HG03442 (cell line): ENCODE measurements at regions not wholly inside any gene's neighbourhood (a gene's known extent, or its start where the extent isn't known, plus 50 kb on each side); places are given as distances from the start of the nearest gene placed in this dataset.

Experiments
- ATAC-seq: cut with Tn5 transposase; IDR thresholded peaks from one replicate; pipeline ENCODE4 v1.9.1; 2021; ENCODE audit warnings: mild to moderate bottlenecking, moderate library complexity; ENCODE audit not compliant: unreplicated experiment

DNA sequence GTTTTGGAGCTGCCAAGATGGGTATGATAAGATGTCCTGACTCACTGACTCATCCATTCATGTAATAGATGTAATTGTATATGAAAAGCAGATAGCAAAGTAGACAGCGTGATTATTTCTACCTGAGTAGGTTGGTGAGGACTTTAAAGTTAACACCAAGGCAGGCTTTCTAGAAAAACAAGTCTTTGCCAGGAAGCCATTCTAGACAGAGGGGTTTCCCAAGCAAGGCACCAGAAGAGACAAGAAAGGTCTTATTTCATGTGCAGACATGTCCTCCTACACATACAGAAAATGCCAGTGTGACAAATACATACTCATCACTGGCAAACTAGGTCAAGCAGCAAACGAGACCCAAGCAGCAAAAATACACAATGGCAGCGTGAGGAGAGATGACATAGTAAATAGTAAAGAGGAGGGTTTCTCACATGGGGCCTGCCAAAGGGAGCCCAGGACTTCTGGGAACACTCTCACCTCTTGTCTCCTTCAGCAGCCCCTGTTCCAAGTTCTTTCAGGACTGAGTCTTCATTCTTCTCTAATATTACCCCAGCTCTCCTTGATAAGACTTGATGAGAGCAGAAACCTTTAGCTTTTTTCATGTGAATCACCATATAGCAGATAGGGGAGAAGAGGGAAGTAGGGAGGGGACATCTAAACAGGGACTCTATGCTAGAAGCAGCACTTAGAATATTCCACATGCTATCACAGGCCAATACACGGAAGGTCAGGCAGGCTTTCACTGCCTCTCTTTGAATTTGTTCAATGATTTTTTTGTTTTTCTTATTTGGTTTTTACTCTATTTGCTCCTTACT, 114.6 kb upstream of the ATP1B1 start:
- ATAC-seq = no peak

GRCh38 chr1:169001353-169001752, 105.1 kb upstream of the ATP1B1 start:
- no peak for ATAC-seq

- no peak for ATAC-seq
Measured at GRCh38 chr1:169003864-169004516, 102.5 kb upstream of the ATP1B1 start.

- no peak for ATAC-seq
Measured at GRCh38 chr1:169005776-169006175, 100.7 kb upstream of the ATP1B1 start.

GRCh38 chr1:169009666-169010065, 96.8 kb upstream of the ATP1B1 start:
- ATAC-seq = no peak

DNA sequence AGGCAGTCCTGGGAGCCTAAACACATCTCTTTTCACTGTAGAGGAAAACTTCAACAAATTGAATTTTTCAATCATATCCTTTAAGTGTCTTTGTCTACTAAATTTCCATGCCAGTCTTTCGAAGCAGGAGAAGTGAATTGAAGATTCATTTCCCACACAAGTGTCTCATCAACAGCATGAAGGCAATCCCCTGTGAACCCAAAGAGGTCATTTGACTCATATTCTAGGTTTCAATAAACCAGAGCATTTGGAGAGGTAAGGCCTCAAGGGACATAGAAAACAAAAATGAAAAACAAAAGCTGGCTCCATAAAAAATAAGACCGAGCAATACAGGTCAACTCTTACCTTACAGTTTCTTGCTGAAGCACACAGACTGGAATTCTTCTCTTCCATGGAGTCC, 94.1 kb upstream of the ATP1B1 start:
- peak; percentile 76 for ATAC-seq

DNA sequence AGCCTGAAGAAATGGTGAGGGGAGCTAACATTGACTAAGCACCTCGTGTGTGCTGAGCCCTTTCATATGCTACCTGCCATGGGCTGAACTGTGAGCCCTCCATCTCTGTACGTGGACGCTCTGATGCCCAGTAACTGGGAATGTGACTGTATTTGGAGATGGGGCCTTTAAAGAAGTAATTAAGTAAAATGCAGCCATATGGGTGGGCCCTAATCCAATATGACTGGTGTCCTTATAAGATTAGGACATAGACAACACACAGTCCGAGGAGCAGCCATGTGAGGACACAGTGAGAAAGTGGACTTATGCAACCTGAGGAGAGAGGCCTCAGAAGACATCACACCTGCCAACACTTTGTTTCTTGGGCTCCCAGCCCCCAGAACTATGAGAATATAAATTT, 92.7 kb upstream of the ATP1B1 start:
- no peak for ATAC-seq

DNA sequence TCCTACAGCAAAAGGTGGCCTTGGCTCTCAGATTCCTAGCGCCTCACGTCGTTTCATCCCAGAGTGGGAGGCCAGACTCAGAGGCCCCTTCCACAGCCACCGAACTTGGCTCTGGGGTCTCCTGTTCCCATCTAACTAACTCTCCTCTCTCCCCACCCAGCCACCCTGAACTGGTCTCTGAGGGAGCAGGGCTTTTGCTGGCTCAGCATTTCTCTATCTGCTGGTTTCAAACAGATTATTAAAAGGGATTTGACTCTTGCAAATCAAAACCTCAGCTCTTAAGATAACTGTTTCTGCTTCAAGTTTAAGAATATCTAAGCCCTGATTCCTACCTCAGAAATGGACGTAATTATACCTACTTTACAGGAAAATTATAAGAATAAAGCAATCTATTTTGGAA, 91.0 kb upstream of the ATP1B1 start:
- no peak for ATAC-seq

DNA sequence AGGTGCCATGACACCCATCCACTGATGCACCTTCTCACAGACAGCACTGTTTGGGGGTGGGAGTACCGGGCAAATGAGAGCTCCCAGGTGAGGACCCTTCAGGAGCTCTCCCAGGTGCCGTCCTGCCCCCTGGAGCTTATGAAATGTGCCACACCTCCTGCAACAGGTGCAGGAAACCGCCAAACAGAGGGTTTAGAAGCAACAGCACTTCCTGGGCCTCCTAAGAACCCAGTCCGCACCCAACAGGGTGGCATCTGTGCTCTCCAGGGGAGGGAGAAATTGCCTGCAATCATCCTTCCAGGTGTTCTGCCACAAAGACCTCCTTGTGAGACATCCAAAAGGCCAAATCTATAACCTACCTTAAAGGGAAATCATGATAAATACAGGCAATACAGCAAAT, 87.7 kb upstream of the ATP1B1 start:
- no peak for ATAC-seq

DNA sequence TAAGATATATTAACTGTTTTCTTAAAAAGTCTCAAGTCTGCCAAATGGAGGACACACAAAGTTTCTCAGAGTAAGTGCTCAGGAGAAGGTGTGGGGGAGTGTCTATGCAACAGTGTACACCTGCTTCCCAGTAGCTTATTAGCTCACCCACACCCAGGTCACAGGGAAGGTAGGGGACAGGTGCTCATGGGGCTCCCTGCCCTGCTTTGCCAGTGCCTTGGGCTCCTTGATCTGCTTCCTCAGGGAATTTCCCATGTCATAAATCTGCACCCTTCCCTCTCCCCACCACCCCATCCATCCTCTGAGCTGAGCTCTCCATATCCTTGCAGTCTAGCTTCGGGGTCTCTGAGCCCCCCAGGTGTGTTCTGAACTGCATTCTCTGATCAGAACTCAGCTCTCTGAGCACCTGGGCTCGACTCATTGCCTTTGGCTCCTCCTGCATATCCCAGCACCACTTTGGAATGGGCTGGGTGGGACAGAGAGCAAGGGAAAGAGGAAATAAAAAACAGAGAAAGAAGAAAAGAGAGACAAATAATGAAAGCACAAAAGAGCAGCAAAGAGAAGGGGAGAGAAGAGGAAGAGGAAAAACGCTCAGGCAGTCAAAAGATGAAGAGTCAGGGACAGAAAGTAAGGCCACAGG, 87.0 kb upstream of the ATP1B1 start:
- ATAC-seq = no peak

GRCh38 chr1:169020684-169021083, 85.8 kb upstream of the ATP1B1 start:
- ATAC-seq = no peak

DNA sequence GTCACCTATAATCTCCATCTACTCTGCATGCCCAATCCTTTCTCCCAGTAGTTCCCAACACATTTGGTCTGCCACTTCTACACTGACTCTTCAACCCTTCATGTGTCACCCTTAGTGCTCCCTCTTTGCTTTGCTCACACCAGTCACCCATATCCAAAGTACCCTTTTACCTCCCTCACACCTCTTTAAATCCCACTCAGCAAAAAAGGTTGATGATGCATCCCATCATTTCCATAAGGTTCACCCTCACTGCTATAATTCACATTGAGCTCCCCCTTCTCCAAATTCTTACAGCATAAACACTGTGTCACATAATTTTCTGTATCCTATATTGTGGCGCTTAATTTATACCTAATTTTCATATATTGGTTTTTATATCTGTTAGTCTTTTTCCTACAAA, 83.8 kb upstream of the ATP1B1 start:
- ATAC-seq = no peak

- no peak for ATAC-seq
Measured at GRCh38 chr1:169024255-169024654, 82.2 kb upstream of the ATP1B1 start.

GRCh38 chr1:169024800-169025271, 81.7 kb upstream of the ATP1B1 start:
- peak; percentile 91 for ATAC-seq

DNA sequence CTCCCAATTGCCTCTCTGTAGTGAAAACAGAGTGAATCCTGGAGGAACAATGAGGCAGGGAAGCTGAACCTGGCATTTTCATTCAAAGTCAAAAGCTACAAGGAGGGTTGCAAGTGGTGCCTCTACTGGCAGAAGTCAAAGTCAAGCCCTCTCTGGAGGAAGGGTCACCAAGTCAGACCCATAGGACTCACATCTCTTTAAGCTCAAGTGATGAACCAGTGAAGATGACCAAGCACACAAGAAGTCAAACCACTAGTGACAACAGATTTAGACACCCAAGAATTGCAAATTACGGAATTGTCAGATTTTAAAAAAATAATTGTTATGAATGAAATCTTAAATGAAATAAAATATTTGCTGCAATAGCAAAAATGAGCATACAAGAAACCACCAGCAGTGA, 81.1 kb upstream of the ATP1B1 start:
- no peak for ATAC-seq

- no peak for ATAC-seq
Measured at GRCh38 chr1:169027607-169028320, 78.7 kb upstream of the ATP1B1 start.

DNA sequence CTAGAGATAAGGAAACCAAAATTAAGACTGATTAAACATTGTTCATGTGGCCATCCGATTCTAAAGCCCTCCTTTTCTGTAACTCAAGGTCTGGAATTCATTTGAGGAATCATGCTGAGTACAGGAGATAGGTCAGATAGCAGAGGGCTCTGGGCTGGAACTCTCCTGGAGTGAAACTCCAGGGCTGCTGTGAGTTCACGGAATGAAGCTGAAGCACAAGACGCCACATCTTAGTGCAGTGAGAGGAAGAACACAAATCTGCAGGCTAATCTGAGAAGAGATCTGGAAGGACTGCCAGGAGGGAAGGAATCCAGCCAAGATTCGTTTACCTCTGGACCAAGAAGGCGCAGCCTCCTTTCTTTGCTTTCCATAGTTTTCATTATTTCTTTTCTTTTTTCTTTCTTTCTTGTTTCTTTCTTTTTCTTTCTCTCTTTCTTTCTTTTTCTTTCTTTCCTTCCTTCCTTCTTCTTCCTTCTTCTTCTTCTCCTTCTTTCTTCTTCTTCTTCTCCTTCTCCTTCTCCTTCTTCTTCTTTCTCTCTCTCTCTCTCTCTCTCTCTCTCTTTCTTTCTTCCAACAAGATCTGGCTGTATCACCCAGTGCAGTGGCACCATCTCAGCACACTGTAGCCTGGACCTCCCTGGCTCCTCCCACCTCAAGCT, 74.8 kb upstream of the ATP1B1 start:
- no peak for ATAC-seq

DNA sequence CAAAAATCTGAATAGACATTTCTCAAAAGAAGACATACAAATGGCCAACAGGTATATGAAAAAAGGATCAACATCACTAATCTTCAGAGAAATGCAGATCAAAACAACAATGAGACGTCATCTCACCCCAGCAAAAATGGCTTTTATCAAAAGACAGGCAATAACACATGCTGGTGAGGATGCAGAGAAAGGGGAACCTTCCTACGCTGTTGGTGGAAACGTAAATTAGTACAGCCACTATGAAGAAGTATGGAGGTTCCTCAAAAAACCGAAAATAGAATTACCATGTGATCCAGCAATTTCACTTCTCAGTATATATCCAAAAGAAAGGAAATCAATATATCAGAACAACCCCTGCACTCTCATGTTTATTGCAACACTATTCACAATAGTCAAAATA, 65.1 kb upstream of the ATP1B1 start:
- no peak for ATAC-seq

GRCh38 chr1:169042377-169042776, 64.1 kb upstream of the ATP1B1 start:
- no peak for ATAC-seq

DNA sequence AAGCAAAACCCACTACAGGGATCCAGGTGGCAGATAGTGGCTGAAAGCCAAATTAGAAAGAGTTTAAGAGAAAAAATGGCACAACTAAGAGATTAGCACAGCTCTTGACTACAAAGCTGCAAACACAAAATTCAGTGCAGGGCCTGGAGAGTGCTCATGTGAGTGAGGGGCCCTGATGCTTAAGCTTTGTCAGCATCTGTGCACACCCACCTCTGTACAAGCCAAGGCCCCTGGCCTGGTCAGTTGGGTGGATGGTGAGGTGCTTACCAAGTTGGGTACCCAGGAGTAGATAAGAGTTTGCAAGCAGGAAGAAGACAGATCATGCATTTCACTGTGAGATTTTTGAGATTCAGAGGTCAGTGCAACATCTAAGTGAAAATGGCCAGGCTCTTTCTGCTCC, 62.7 kb upstream of the ATP1B1 start:
- ATAC-seq = no peak

- ATAC-seq = peak; percentile 92
Measured at GRCh38 chr1:169044296-169044695, 62.2 kb upstream of the ATP1B1 start.
